Fibroblast of villous mesenchyme (primary cell): ENCODE measurements at regions not wholly inside any gene's neighbourhood (a gene's known extent, or its start where the extent isn't known, plus 50 kb on each side); places are given as distances from the start of the nearest gene placed in this dataset.
"Not testable (repeated sequence)": the region's sequence is repeated elsewhere in the genome, so short reads cannot be mapped to it uniquely, and the experiment has no call there.

Source experiments
- DNase-seq: peaks from one replicate; pipeline ENCODE4 v3.0.0-alpha.2; 2010; ENCODE audit warnings: low read depth
- H3K4me3 ChIP-seq: 2 replicates; pipeline ENCODE4 v1.5.1; 2011; ENCODE audit warnings: low read depth, mild to moderate bottlenecking, low read length
- CTCF ChIP-seq: IDR thresholded peaks from 2 replicates; pipeline ENCODE4 v1.5.1; 2012; ENCODE audit warnings: low read depth, mild to moderate bottlenecking, low read length; ENCODE audit not compliant: insufficient read depth

GRCh38 chr5:50501491-50502228, 60.6 kb upstream of the EMB start:
- no peak overlapping the region for H3K4me3 ChIP-seq
- DNase-seq = no peak
- no peak for TF ChIP-seq CTCF

GRCh38 chr5:50513028-50513457, 72.0 kb upstream of the EMB start:
- not testable (repeated sequence) for H3K4me3 ChIP-seq, DNase-seq
- TF ChIP-seq CTCF = peak; percentile 28

- DNase-seq, H3K4me3 ChIP-seq: not testable (repeated sequence)
Measured at GRCh38 chr5:50521060-50521459, 80.0 kb upstream of the EMB start.

DNA sequence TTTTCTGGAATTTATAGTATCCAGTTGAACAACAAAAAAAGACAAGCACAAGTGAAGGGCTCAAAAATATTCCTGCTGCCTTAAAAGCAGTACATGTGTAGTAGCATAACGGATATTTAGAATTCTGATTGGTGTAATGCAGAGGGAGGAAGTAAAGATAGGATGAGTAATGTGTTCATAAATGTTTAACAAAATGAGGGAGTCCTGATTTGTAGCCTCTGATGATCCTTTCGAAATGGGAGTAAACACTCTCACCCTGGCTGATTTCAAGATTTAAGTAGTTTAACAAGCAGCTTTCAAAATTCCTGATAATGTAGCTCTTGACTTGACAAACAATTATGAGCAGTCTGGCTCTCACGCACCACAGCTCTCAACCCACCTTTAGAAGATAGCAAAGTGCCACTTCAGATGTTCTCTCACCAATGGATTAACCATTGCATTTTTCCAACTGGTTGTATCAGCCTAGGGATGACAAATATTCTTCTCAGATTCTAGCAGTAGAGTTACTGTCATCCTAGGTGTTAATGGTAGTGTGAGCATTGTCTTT, 86.5 kb upstream of the EMB start:
- not testable (repeated sequence) for H3K4me3 ChIP-seq, DNase-seq

- no peak overlapping the region for H3K4me3 ChIP-seq
- DNase-seq = no peak
- TF ChIP-seq CTCF = no peak
Measured at GRCh38 chr5:50535393-50535792, 94.3 kb upstream of the EMB start.

DNA sequence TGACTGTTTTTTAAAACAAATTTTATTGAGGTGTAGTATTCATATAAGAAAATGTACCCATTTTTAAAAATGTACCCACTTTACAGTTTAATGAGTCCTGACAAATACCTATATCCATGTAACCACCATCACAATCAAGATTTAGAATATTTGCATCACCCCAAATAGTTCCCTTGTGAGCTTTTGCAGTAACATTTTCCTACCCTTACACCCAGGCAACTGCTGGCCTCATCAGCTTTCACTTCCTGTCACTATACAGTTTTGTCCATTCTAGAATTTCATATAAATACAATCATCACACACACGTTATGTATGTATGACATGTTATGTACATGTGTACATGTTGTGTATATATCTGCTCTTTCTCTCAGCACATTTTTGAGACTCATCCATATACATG, 96.4 kb upstream of the EMB start:
- not testable (repeated sequence) for H3K4me3 ChIP-seq, DNase-seq

DNA sequence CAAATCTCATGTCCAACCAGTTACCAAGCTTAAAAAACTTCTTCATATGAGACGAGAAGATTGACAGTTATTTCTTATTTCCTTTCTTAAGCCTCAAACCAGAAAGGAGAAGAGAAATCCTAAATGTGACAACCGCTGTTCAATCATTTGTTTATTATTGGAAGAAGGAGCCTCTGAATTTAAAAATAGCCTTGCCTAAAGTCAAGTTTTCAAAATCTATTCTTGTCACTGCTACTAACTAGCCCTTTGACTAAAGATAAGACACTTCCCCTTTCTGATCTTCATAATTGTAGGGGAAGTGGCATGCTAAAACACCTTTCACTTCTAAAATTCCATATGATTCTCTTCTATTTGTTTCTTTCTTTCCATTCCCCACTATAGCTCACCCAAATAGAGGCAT, 106.2 kb upstream of the EMB start:
- DNase-seq = no peak
- H3K4me3 ChIP-seq = no peak overlapping the region
- no peak for TF ChIP-seq CTCF

DNA sequence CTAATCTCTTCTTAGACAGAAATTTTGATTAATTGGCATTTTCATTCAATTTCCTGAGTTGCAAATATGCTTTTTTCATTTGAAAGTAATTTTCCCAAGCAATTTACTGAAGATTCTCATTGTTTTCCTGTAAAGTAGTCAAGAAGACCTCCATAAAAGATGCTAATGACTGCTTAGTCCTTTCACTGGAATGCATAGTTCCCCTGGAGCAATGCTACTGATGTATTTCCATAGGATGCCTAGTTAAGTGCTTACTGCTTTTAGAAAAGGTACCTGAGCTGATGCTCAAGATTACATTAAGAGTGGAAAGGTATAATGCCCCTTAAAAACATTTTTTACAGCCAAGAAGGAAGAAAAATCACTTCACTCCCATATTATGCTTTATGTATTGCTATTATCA, 109.2 kb upstream of the EMB start:
- no peak for TF ChIP-seq CTCF
- H3K4me3 ChIP-seq = no peak overlapping the region
- DNase-seq = no peak
